H9 (cell line): ENCODE measurements at regions not wholly inside any gene's neighbourhood (a gene's known extent, or its start where the extent isn't known, plus 50 kb on each side); places are given as distances from the start of the nearest gene placed in this dataset.

Experiments used
- DNase-seq: peaks from one replicate; pipeline ENCODE4 v3.0.0-alpha.2; 2017
- H2AFZ ChIP-seq: one replicate; pipeline ENCODE4 v1.6.1; 2013; ENCODE audit warnings: mild to moderate bottlenecking, low read length, control low read depth, moderate library complexity
- H2AK5ac ChIP-seq: 2 replicates; pipeline ENCODE4 v1.6.1; 2013; ENCODE audit warnings: low read length, control low read depth, mixed read lengths; ENCODE audit not compliant: insufficient read length
- H2BK120ac ChIP-seq: one replicate; pipeline ENCODE4 v1.6.1; 2013; ENCODE audit warnings: low read depth, mild to moderate bottlenecking, low read length, control low read depth, inconsistent platforms; ENCODE audit not compliant: poor library complexity, severe bottlenecking
- H2BK12ac ChIP-seq: 2 replicates; pipeline ENCODE4 v1.6.1; 2013; ENCODE audit warnings: low read length, control low read depth, mixed read lengths, low read depth; ENCODE audit not compliant: insufficient read length
- H2BK15ac ChIP-seq: 2 replicates; pipeline ENCODE4 v1.6.1; 2013; ENCODE audit warnings: low read depth, low read length, control low read depth
- H2BK20ac ChIP-seq: one replicate; pipeline ENCODE4 v1.6.1; 2013; ENCODE audit warnings: low read depth, mild to moderate bottlenecking, low read length, control low read depth, inconsistent platforms; ENCODE audit not compliant: poor library complexity, severe bottlenecking
- H2BK5ac ChIP-seq: 2 replicates; pipeline ENCODE4 v1.6.1; 2013; ENCODE audit warnings: low read length, control low read depth, mixed read lengths; ENCODE audit not compliant: insufficient read length
- H3K14ac ChIP-seq: 2 replicates; pipeline ENCODE4 v1.6.1; 2013; ENCODE audit warnings: low read length, control low read depth; ENCODE audit not compliant: insufficient read depth
- H3K18ac ChIP-seq: 2 replicates; pipeline ENCODE4 v1.6.1; 2013; ENCODE audit warnings: low read depth, mild to moderate bottlenecking, mixed read lengths, low read length, control low read depth; ENCODE audit not compliant: insufficient read length
- H3K23ac ChIP-seq: 2 replicates; pipeline ENCODE4 v1.6.1; 2013; ENCODE audit warnings: low read length, control low read depth, mixed read lengths, low read depth; ENCODE audit not compliant: insufficient read length
- H3K23me2 ChIP-seq: 2 replicates; pipeline ENCODE4 v1.6.1; 2013; ENCODE audit warnings: low read depth, mild to moderate bottlenecking, mixed read lengths, low read length, control low read depth; ENCODE audit not compliant: insufficient read length, poor library complexity, severe bottlenecking
- H3K27ac ChIP-seq: 2 replicates; pipeline ENCODE4 v1.5.1; 2013; ENCODE audit warnings: low read length, control low read depth, mixed read lengths, low read depth; ENCODE audit not compliant: insufficient read length
- H3K27me3 ChIP-seq: 2 replicates; pipeline ENCODE4 v1.6.1; 2013; ENCODE audit warnings: low read length, control low read depth, inconsistent platforms; ENCODE audit not compliant: insufficient read depth
- H3K4ac ChIP-seq: 2 replicates; pipeline ENCODE4 v1.6.1; 2013; ENCODE audit warnings: low read depth, mild to moderate bottlenecking, control low read depth, inconsistent platforms, low read length, moderate library complexity
- H3K4me1 ChIP-seq: 2 replicates; pipeline ENCODE4 v1.6.1; 2013; ENCODE audit warnings: low read length, control low read depth, inconsistent platforms; ENCODE audit not compliant: insufficient read depth
- H3K4me2 ChIP-seq: 2 replicates; pipeline ENCODE4 v1.6.1; 2013; ENCODE audit warnings: low read length, control low read depth, mixed read lengths; ENCODE audit not compliant: insufficient read length, insufficient read depth
- H3K56ac ChIP-seq: 2 replicates; pipeline ENCODE4 v1.6.1; 2013; ENCODE audit warnings: low read depth, mild to moderate bottlenecking, mixed read lengths, low read length, control low read depth; ENCODE audit not compliant: insufficient read length
- H3K79me1 ChIP-seq: 2 replicates; pipeline ENCODE4 v1.6.1; 2013; ENCODE audit warnings: low read depth, mild to moderate bottlenecking, moderate library complexity, low read length, control low read depth, inconsistent platforms; ENCODE audit not compliant: insufficient read depth, poor library complexity, severe bottlenecking
- H3K79me2 ChIP-seq: 2 replicates; pipeline ENCODE4 v1.6.1; 2013; ENCODE audit warnings: low read length, control low read depth, inconsistent platforms; ENCODE audit not compliant: insufficient read depth
- H3K9ac ChIP-seq: 2 replicates; pipeline ENCODE4 v1.6.1; 2013; ENCODE audit warnings: low read length, control low read depth, mixed read lengths; ENCODE audit not compliant: insufficient read length; ENCODE audit errors: extremely low read depth
- H3K9me3 ChIP-seq: one replicate; pipeline ENCODE4 v1.6.1; 2013; ENCODE audit warnings: low read depth, low read length, inconsistent platforms; ENCODE audit not compliant: control insufficient read depth
- H3T11ph ChIP-seq: one replicate; pipeline ENCODE4 v1.6.1; 2013; ENCODE audit warnings: mild to moderate bottlenecking, low read length, control low read depth, inconsistent platforms
- H4K20me1 ChIP-seq: one replicate; pipeline ENCODE4 v1.6.1; 2013; ENCODE audit not compliant: control insufficient read depth, insufficient read length, insufficient read depth
- H4K5ac ChIP-seq: 2 replicates; pipeline ENCODE4 v1.6.1; 2013; ENCODE audit warnings: low read depth, mild to moderate bottlenecking, mixed read lengths, low read length, control low read depth; ENCODE audit not compliant: insufficient read length
- H4K8ac ChIP-seq: replicated peaks from 2 replicates; pipeline ENCODE4 v1.6.1; 2013; ENCODE audit warnings: low read length, control low read depth, mixed read lengths, low read depth; ENCODE audit not compliant: insufficient read length
- H4K91ac ChIP-seq: 2 replicates; pipeline ENCODE4 v1.6.1; 2013; ENCODE audit warnings: low read depth, mild to moderate bottlenecking, moderate library complexity, mixed read lengths, low read length, control low read depth; ENCODE audit not compliant: insufficient read length
- H3K27ac Mint-ChIP-seq, 3 experiments: 2 replicates in 2 of 3; 3 replicates in 1 of 3; pipeline ENCODE4 v1.8.0; 2020 to 2021; ENCODE audit warnings: mixed read lengths in 3 of 3, mild to moderate bottlenecking in 1 of 3, moderate library complexity in 1 of 3
- H3K27me3 Mint-ChIP-seq: 2 replicates; pipeline ENCODE4 v1.8.0; 2021; ENCODE audit warnings: low read depth, mild to moderate bottlenecking, moderate library complexity, mixed read lengths
- H3K36me3 Mint-ChIP-seq, 3 experiments: 2 replicates in 2 of 3; 3 replicates in 1 of 3; pipeline ENCODE4 v1.8.0; 2020 to 2021; ENCODE audit warnings: low read depth in 3 of 3, mixed read lengths in 3 of 3; ENCODE audit not compliant: insufficient read depth in 1 of 3
- H3K4me1 Mint-ChIP-seq, 2 experiments: 2 replicates each; pipeline ENCODE4 v1.8.0; 2020; ENCODE audit warnings: mixed read lengths in 2 of 2
- H3K4me3 Mint-ChIP-seq, 2 experiments: 2 replicates in 1 of 2; 3 replicates in 1 of 2; pipeline ENCODE4 v1.8.0; 2020 to 2021; ENCODE audit warnings: mild to moderate bottlenecking in 2 of 2, mixed read lengths in 2 of 2, moderate library complexity in 1 of 2
- H3K9me3 Mint-ChIP-seq, 2 experiments: 2 replicates in 1 of 2; 3 replicates in 1 of 2; pipeline ENCODE4 v1.8.0; 2020; ENCODE audit warnings: mild to moderate bottlenecking in 2 of 2, mixed read lengths in 2 of 2, moderate library complexity in 1 of 2
- CTCF ChIP-seq: fragments of 200-600 bp; sonication (generic); conservative IDR thresholded peaks from 3 replicates; pipeline ENCODE4 v1.8.0; 2021; ENCODE audit warnings: antibody characterized with exemption, mild to moderate bottlenecking
- WGBS: extraction: QIAGEN DNeasy Blood & Tissue Kit; methylation state at CpG from one replicate; pipeline ENCODE4 v1.1.7; 2013; ENCODE audit warnings: missing lambda C conversion rate, low lambda C conversion rate, mixed read lengths; ENCODE audit not compliant: insufficient read length; ENCODE audit errors: extremely low coverage; 5-methylcytosine and 5-hydroxymethylcytosine counted together

- Histone ChIP-seq H3K18ac (no peak overlapping the region), H4K20me1 (no peaks in the 10 kb centered on the region), H3T11ph (no peak overlapping the region), H3K4me2 (no peak overlapping the region), H2AK5ac (no peak overlapping the region), H2BK120ac (no peak overlapping the region), H3K23ac (no peak overlapping the region), H3K23me2 (no peaks in the 10 kb centered on the region), H3K9ac (no peak overlapping the region), H3K4ac (no peak overlapping the region), H3K14ac (no peak overlapping the region), H3K79me2 (no peaks in the 10 kb centered on the region), H2BK5ac (no peak overlapping the region), H4K8ac (no peak overlapping the region), H3K56ac (no peak overlapping the region), H3K27me3 (no peaks in the 10 kb centered on the region), H3K79me1 (no peaks in the 10 kb centered on the region), H2BK20ac (no peak overlapping the region), H2BK12ac (no peak overlapping the region), H3K9me3 (no peaks in the 10 kb centered on the region), H4K91ac (no peak overlapping the region), H3K27ac (no peak overlapping the region), H3K4me1 (no peaks in the 10 kb centered on the region), H4K5ac (no peak overlapping the region), H2BK15ac (no peak overlapping the region), H2AFZ (no peak overlapping the region)
- WGBS, result no CpG with 5 or more reads among the region's 29 CpGs
- H3K27me3 Mint-ChIP-seq, result peaks cover 2% of the 10 kb centered on the region; the same call in 1 of the 2 replicates
- no peak for DNase-seq
- H3K27ac Mint-ChIP-seq, result no peak overlapping the region
- TF ChIP-seq CTCF, result no peak
- H3K4me3 Mint-ChIP-seq, result no peak overlapping the region
- H3K9me3 Mint-ChIP-seq, result peaks cover 25 to 56% of the 10 kb centered on the region in 2 experiments
- H3K36me3 Mint-ChIP-seq, result peaks cover 0 to 17% (median 6%) of the 10 kb centered on the region in 3 experiments; a peak in 6 of 7 replicates
- no peaks in the 10 kb centered on the region for H3K4me1 Mint-ChIP-seq
These were observed 502.3 kb upstream of the FOXG1 start for GRCh38 chr14:28264306-28264705.
